Chondrocyte (in vitro differentiated cells): ENCODE measurements at regions not wholly inside any gene's neighbourhood (a gene's known extent, or its start where the extent isn't known, plus 50 kb on each side); places are given as distances from the start of the nearest gene placed in this dataset.

Experiments
- DNase-seq: peaks from one replicate; pipeline ENCODE4 v3.0.0; 2021; ENCODE audit warnings: mixed read lengths, low spot score
- H3K27ac Mint-ChIP-seq: one replicate; pipeline ENCODE4 v1.8.0; 2021; ENCODE audit warnings: mild to moderate bottlenecking, moderate library complexity, mixed read lengths; ENCODE audit not compliant: unreplicated experiment
- H3K27me3 Mint-ChIP-seq: 2 replicates; pipeline ENCODE4 v1.8.0; 2021; ENCODE audit warnings: low read depth, mixed read lengths
- H3K36me3 Mint-ChIP-seq: 2 replicates; pipeline ENCODE4 v1.8.0; 2021; ENCODE audit warnings: low read depth, mixed read lengths
- H3K4me1 Mint-ChIP-seq: 2 replicates; pipeline ENCODE4 v1.8.0; 2021; ENCODE audit warnings: low read depth, mild to moderate bottlenecking, mixed read lengths
- H3K4me3 Mint-ChIP-seq: one replicate; pipeline ENCODE4 v1.8.0; 2021; ENCODE audit warnings: mild to moderate bottlenecking, moderate library complexity, mixed read lengths; ENCODE audit not compliant: unreplicated experiment
- H3K9me3 Mint-ChIP-seq: 2 replicates; pipeline ENCODE4 v1.8.0; 2021; ENCODE audit warnings: low read depth, mixed read lengths
- TF ChIP-seq, protein P1 (sequence below): fragments of 200-600 bp; sonication (generic); IDR thresholded peaks from 2 replicates; pipeline ENCODE4 v1.5.0; 2021; ENCODE audit warnings: antibody characterized with exemption, mild to moderate bottlenecking, moderate library complexity

DNA sequence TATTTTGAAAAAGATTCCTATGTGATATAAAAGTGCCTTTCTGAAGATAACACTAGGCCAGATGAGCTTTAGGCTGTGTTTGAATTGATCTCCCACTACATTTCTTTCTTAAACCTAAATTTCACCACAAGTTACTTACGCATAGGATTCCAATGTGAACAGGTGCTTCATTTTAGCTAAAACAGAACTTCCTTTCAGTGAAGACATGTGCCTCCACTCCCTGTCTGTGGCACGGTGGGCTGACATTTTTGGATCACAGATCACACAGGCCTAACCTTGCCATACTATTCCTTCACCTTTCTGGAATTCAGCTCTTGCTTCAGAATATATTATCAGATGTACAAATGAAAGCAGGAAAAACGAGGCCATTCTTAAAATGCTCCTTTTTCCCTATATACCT is 231.8 kb downstream of the SAMD5 start:
- no peaks in the 10 kb centered on the region for H3K36me3 Mint-ChIP-seq
- no peak overlapping the region for H3K4me3 Mint-ChIP-seq
- no peaks in the 10 kb centered on the region for H3K9me3 Mint-ChIP-seq
- no peaks in the 10 kb centered on the region for H3K27me3 Mint-ChIP-seq
- DNase-seq = no peak
- H3K27ac Mint-ChIP-seq = no peak overlapping the region
- TF ChIP-seq, protein P1, sequence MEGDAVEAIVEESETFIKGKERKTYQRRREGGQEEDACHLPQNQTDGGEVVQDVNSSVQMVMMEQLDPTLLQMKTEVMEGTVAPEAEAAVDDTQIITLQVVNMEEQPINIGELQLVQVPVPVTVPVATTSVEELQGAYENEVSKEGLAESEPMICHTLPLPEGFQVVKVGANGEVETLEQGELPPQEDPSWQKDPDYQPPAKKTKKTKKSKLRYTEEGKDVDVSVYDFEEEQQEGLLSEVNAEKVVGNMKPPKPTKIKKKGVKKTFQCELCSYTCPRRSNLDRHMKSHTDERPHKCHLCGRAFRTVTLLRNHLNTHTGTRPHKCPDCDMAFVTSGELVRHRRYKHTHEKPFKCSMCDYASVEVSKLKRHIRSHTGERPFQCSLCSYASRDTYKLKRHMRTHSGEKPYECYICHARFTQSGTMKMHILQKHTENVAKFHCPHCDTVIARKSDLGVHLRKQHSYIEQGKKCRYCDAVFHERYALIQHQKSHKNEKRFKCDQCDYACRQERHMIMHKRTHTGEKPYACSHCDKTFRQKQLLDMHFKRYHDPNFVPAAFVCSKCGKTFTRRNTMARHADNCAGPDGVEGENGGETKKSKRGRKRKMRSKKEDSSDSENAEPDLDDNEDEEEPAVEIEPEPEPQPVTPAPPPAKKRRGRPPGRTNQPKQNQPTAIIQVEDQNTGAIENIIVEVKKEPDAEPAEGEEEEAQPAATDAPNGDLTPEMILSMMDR = no peak
- H3K4me1 Mint-ChIP-seq = peaks cover 18% of the 10 kb centered on the region

DNA sequence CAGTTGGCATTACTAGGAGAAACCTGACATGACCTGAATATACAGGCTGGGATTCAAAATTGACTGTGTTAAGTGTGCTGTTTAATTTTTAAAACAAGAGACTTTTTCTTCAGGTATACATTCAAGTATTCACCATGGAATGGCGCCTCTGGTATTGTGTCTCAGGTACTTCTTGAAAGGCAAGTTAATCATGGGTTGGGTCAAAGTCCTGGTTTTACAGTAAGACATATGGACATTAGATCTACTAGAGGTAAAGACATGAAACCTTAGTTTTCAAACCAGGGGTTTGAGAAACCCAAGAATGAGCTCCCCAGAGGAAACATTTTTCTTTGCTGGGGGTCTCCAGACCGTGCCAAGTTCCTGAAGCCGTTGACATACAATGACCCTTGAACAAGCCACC is 232.4 kb downstream of the SAMD5 start:
- Mint-ChIP-seq H3K27ac (no peak overlapping the region), H3K9me3 (no peaks in the 10 kb centered on the region), H3K4me3 (no peak overlapping the region), H3K36me3 (no peaks in the 10 kb centered on the region), H3K27me3 (no peaks in the 10 kb centered on the region), H3K4me1 (peaks cover 18% of the 10 kb centered on the region)
- TF ChIP-seq, protein P1 = no peak
- DNase-seq = no peak

DNA sequence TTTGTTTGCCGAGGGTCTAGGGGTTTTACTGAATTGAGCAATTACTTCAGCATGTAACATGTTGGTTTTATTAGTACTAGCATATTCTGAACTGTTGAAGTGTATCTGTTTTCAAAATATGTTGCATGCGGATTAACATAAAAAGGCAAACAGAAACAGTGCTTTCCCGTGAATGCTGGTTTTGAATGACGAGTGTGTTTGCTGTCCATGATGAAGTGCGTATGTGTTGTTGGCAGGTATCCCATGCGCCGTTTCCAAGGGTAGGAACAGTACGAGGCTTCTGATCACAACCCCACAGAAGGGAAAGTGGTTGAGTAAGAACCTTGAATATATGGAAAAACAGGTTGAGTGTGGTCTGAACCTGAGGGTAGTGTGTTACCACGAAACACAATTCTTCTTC is 232.9 kb downstream of the SAMD5 start:
- TF ChIP-seq, protein P1 = no peak
- Mint-ChIP-seq H3K4me3 (no peak overlapping the region), H3K27ac (no peak overlapping the region), H3K27me3 (no peaks in the 10 kb centered on the region), H3K9me3 (no peaks in the 10 kb centered on the region), H3K4me1 (peaks cover 18% of the 10 kb centered on the region), H3K36me3 (no peaks in the 10 kb centered on the region)
- no peak for DNase-seq

DNA sequence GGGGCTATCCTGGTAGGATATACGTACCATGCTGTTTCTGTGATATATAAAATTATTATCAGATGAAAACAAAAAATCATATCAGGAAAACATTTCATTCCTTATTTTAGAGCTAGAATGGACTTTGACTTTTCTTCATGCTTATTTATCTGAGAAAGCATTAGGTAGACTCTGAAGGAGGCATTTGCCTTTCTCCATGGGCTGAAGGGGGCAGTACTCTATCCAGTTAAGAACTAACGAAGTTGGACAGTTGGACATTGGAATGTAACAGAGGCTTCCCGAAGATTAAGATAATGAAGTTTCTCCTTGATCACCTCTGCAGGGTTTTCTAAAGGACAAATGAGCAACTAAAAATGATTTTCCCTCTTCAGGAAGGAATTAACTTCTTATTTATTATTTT is 233.9 kb downstream of the SAMD5 start:
- TF ChIP-seq, protein P1 = no peak
- no peaks in the 10 kb centered on the region for H3K27me3 Mint-ChIP-seq
- no peaks in the 10 kb centered on the region for H3K36me3 Mint-ChIP-seq
- DNase-seq = no peak
- peaks cover 18% of the 10 kb centered on the region for H3K4me1 Mint-ChIP-seq
- H3K27ac Mint-ChIP-seq = no peak overlapping the region
- no peak overlapping the region for H3K4me3 Mint-ChIP-seq
- no peaks in the 10 kb centered on the region for H3K9me3 Mint-ChIP-seq

DNA sequence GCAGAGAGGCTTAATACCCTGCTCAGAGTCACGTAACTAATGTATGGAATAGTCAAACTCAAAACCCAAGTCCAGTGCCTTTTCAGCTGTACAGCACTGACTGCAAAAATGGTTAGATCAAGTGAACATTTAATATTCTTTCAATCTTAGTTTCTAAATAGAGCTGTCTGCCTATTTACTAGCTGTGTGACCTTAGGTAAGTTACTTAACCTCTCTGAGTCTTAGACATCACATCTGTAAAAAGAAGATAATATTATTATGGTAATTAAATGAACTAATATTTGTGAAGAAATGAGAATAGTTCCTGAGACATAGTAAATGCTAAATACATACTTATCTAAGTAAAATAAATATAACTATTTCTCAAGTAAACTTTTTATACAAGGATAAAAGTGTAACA is 235.5 kb downstream of the SAMD5 start:
- Mint-ChIP-seq H3K36me3 (no peaks in the 10 kb centered on the region), H3K4me1 (peaks cover 4% of the 10 kb centered on the region), H3K27me3 (no peaks in the 10 kb centered on the region), H3K27ac (no peak overlapping the region), H3K4me3 (no peak overlapping the region), H3K9me3 (no peaks in the 10 kb centered on the region)
- DNase-seq = no peak
- TF ChIP-seq, protein P1 = no peak
